GM19023 (cell line): ENCODE measurements at regions not wholly inside any gene's neighbourhood (a gene's known extent, or its start where the extent isn't known, plus 50 kb on each side); places are given as distances from the start of the nearest gene placed in this dataset.

Experiments used
- ATAC-seq: cut with Tn5 transposase; IDR thresholded peaks from one replicate; pipeline ENCODE4 v1.9.1; 2021; ENCODE audit warnings: mild to moderate bottlenecking, moderate library complexity; ENCODE audit not compliant: unreplicated experiment

DNA sequence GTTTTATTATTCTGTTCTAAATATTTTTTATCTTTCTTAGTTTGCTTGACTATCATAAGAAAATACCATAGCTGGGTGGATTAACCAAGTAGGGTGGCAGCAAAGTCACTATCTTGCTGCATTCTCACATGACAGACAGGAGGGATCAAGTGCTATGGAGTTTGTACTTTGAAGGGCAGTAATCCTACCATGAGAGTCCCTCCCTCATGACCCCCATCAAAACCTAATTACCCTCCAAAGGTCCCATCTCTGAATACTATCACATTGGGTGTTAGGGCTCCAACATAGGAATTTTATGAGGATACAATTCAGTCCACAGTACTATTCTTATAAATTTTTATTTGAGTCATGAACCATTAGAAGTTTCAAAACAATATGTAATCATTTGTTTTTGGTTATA lies 388.5 kb upstream of the B3GALT2 start:
- no peak for ATAC-seq

GRCh38 chr1:193569983-193570269 lies 383.5 kb upstream of the B3GALT2 start:
- no peak for ATAC-seq

DNA sequence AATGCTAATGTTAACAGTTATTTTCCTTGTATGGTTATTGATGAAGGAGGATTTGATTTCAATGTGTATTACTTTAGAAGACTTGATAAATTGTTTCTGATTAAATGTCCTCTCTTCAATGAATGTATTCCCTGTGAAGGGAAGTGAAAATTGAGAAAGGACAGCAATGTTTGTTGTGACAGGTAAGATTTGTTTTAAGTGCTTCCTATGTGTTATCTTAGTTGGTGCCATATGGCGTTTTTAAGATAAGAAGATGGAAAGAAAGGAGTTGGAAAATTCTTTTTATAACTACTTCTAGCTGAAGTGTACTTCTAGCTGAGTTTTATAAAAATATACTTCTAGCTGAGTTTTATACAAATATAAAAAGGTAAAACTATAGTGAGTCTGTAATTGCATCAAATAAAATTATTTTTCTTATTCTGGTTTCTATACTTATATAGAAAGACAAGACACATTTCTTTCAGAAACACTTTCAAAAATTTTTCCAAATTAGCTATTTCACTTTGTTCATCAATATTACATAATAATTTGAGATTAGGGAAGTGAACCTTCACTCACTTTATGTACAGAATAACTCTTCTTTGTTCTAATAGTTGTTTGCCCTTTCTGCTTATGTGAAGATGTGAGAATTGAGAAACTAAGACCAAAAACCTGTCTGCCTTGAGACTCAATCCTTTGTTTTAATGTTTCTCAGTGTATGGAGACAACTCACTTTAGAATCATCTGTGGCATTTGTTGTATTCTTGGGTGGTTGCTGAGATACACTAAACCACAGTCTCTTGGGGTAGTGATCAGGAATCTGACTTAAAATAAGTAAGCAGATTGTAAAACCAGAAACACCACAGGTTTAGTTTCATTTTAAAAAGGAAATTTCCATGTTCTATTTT lies 382.9 kb upstream of the B3GALT2 start:
- no peak for ATAC-seq

DNA sequence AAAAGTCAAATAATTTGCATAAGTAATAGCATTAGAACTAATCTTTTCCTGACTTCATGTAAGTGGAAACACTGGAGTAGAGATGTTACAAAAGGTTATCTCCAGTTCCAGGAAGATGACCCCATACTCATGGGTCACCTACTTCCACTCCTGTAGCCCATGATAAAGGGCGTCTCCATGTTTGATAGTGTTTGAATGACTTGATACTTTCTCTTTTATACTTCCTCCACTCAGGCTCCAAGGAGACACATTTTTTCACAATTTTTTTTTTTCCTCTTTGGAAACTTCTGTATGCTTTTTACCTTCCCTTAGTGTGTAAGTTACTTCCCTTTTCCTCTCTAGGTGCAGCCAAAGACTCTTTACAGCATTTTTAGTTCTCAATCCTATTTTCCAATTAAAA lies 382.1 kb upstream of the B3GALT2 start:
- no peak for ATAC-seq

GRCh38 chr1:193567937-193568336 lies 381.5 kb upstream of the B3GALT2 start:
- no peak for ATAC-seq

DNA sequence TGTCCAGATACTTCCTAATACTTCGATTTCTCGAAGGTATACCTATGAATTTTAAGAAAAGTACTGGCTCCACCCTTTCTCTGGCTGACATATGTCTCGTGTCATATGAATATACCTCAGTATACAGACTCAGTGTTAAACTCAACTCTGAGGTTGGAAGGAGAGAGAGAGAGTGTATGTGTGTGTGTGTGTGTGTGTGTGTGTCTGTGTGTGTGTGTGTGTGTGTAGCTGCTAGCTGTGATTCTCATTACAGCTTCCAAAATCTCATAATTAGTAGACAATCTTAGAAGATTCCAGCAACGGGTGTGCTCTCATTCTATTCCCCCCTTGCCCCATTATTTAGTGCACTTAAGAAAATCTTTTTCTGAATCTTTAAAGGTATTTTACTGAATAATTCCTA lies 380.3 kb upstream of the B3GALT2 start:
- no peak for ATAC-seq

DNA sequence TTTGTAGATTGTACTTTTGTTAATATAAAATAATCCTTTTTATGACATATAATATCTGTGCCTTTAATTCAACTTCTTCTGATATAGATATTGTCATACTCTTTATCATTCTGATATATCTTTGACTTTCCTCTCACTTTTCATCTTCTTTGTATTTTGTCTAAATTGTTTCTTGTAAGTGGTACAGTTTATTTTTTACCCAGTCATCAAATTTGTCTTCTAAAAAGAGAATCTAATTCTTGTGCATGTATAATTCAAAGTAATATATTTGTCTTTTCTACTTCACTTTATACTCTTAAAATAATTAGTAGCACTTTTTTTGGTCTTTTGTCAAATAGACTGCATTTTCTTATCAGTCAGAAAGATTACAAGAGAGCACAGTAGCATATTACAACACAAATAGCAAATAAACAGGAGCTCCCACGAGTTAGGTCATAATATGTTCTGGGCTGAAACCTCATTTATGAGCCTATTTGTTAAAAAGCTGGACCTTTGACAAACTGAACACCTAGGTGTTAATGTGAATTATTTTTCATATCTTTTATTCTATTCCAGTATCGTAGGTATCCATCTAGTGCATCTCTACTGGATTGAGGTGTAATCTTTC lies 379.7 kb upstream of the B3GALT2 start:
- no peak for ATAC-seq

DNA sequence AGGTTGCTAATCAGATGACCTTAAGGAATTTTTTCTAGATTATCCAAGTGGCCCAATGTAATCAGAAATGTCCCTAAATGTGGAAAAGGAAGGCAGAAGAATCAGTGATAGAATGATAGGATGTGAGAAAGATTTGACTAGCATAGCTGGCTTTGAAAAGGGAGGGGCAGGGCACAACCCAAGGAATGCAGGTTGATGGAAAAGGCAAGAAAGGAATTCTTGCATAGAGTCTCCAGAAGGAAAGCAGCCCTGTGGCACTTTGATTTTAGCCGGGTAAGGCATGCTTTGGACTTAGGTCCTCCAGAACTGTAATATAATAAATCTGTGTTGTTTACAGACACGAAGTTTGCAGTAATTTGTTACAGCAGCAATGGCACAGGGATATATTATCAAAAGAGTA lies 375.7 kb upstream of the B3GALT2 start:
- ATAC-seq = no peak

- no peak for ATAC-seq
These were observed 372.1 kb upstream of the B3GALT2 start for GRCh38 chr1:193558491-193559028.

DNA sequence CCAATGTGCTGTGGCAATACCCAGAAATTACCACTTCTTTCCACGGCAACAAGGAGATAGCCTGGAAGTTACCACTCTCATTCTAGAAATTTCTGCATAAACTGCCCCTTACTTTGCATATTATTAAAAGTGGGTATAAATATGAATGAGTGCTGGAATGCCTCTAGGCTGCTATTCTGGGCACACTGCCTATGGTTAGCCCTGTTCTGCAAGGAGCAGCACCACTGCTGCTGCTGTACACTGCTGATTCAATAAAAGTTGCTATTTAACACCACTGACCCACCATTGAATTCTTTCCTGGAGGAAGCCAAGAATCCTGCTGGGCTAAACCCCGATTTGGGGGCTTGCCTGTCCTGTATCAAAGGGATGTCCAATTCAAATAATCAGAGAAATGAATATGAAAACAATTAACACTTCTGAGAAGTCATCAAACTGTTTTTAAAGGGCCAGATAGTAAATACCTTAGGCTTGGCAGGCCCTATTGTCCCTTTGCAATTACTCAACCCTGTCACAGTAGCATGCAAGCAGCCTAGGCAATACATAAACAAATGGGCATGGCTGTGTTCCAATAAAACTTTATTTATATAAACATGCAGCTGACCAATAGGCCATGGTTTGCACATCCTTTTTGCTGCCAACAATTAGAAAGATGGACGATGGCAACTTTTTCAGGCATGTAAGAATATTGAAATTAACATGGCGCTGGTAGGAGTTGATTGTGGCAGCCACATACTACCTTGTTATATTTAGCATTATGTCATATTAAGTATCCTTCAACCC lies 369.4 kb upstream of the B3GALT2 start:
- ATAC-seq = no peak

DNA sequence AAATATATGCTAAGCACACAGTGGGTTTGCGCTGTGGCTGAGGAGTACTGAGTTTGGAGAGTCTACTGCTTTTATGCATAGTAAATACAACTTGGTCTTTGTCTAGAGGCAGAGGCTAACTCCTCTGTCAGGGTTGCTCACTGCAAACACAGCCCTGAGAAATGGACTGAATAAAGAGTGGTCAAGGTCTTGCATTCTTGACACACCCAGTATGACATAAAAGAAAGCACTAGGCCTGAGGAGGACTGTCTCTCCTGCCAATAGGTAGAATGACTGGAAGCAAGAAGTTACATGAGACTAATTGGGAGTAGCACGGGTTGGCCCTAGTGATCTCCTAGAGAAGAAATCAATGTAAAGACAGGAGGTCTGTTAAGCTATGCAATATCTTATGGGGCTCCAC lies 367.2 kb upstream of the B3GALT2 start:
- no peak for ATAC-seq

DNA sequence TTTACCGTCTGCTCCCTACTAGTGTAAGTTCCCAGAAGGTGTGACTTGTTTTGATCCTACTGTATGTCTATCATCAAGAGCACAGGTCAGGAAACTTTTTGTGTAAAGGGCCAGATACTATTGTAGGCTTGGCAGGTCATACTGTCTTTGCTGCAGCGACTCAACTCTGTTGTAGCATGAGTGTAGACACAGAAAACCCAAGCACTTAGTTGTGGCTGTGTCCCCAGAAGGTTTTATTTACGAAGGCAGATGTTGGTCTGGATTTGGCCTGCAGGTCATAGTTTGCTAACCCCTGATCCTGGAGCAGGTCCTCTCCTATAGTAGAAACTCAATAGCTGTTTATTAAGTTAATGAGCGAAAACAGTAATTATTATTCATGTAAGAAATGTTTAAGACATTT lies 365.9 kb upstream of the B3GALT2 start:
- ATAC-seq = no peak

DNA sequence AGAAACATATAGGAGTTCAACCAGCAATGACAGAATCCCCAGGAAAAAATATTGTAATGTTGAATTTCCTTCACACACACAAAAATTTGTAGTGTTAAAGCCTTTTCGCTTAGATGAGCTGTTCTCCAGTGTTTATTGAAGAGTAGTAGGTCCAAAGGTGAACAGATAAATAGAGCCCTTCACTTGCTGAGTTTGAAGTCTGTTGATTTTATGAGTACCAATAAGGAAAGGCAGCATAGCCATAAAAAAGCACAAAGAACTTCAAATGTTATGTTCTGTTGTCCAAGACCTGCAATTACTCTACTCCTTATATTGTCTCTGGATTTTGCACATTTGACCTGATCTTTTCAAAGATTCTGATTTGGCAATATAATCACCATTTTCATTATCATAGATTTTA lies 362.7 kb upstream of the B3GALT2 start:
- ATAC-seq = no peak

GRCh38 chr1:193545171-193545570 lies 358.8 kb upstream of the B3GALT2 start:
- ATAC-seq = no peak

- ATAC-seq = no peak
These were observed 356.8 kb upstream of the B3GALT2 start for GRCh38 chr1:193543259-193543658.

DNA sequence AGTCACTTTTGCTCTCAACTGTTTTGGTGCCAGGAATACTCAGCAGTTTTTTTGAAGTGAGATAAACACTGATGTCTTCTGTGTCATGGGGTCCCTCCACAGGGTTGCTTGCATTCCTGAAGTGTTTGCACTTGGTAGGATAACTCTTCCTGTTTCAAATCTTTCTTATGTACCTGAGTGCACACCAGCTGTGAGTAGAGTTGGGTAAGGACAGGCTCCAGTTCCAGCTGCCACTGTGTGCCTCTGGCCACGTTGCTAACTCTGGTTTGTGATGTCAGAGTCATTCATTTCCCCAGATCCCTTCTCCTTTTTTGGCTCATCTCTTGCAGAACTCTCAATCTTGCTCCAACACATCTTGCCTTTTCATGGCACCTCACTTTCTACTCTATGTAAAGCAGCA lies 356.3 kb upstream of the B3GALT2 start:
- no peak for ATAC-seq

GRCh38 chr1:193540511-193540910 lies 354.1 kb upstream of the B3GALT2 start:
- ATAC-seq = peak; percentile 4

DNA sequence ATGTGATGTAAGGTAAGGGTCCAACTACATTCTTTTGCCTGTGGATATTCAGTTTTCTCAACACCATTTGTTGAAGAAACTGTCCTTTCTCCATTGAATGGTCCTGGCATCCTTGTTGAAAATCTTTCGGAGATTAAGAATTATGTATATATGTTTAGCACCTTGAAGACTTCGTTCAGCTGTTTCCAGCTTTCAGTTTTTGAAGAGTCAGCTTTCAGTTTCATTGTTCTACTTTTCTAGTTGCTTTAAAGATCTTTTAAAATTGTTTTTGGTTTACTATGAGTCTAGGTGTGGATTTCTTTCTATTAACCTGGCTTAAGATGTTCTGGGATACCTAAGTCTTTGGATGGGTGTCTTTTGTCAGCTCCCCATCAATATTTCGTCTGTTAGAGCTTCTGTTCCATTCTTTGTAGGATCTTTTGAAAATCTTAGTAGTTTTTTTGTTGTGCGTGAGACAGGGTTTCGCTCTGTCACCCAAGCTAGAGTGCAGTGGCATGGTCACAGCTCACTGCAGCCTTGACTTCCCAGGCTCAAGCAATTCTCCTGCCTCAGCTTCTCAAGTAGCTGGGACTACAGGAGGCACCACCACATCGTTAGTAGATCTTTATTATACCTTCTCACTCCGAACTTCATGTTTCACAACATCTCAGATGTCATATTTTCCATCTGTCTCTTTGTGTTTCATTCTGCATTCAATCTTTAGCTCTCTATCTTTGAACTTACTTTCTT lies 353.5 kb upstream of the B3GALT2 start:
- peak; percentile 60 for ATAC-seq

DNA sequence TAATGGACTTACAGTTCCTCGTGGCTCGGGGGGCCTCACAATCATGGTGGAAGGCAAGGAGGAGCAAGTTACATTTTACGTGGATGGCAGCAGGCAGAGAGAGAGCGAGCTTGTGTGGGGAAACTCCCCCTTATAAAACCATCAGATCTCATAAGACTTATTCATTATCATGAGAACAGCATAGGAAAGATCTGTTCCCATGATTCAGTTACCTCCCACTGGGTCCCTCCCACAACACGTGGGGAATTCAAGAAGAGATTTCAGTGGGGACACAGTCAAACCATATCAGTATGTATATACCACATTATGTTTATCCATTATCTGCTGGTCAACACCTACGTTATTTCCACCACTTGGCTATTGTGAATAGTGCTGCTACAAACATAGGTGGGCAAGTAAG lies 352.3 kb upstream of the B3GALT2 start:
- no peak for ATAC-seq

DNA sequence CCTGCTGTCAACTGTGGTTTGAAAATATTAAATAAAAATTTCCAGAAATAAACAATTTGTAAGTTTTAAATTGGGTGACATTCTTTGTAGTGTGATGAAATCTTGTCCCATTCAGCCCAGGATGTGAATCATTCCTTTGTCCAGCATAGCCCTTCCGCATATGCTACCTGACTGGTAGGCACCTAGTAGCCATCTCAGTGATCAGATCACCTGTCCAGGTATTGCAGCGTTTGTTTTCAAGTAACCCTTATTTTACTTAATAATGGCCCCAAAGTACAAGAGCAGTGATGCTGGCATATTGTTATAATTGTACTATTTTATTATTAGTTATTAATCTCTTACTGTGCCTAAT lies 351.6 kb upstream of the B3GALT2 start:
- no peak for ATAC-seq
